GM19023 (cell line): ENCODE measurements at regions not wholly inside any gene's neighbourhood (a gene's known extent, or its start where the extent isn't known, plus 50 kb on each side); places are given as distances from the start of the nearest gene placed in this dataset.

ENCODE experiments used
- ATAC-seq: cut with Tn5 transposase; IDR thresholded peaks from one replicate; pipeline ENCODE4 v1.9.1; 2021; ENCODE audit warnings: mild to moderate bottlenecking, moderate library complexity; ENCODE audit not compliant: unreplicated experiment

DNA sequence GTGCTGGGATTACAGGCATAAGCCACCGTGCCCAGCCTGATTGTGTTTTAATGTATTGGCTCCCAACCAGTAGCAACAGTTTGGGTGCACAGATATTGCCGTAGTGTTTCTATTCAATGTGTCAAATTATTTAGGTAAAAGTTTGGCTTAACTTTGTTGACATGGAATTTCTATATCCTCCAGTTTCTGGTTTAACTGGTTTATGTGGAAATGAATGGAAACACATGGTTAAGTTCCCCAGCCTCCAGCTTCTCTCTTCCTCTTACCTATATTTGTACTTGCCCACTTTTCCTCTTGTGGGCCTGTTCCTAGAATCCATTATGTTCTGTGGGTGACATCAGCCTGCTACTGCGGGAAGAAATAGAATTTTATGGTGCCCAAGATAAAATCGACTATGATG lies 53.9 kb upstream of the ESR1 start:
- no peak for ATAC-seq

DNA sequence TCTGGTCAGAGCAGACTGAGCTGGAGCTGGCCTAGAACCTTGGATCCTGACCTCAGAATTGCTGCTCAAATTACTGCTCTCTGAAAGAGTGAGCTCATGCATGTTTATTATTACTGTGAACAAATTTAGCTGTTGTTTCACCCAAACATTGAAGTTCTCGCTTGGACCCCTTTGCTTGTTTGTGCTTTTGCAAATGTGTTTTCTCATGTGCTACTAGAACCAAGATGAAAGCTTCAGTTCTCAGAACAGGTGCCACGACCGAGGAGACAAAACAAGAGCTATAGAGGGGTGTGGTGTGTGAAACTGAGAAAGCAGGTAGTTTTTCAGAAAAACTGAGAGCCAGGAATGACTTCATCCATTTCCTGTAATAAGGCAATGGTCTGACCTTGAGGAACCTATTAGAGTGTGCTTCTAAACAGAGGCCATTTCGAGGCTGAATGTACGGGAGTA lies 50.0 kb upstream of the ESR1 start:
- peak; percentile 96 for ATAC-seq
